GM10248 (cell line): ENCODE measurements at regions not wholly inside any gene's neighbourhood (a gene's known extent, or its start where the extent isn't known, plus 50 kb on each side); places are given as distances from the start of the nearest gene placed in this dataset.

Source experiments
- CTCF ChIA-PET: fragments of 300-600 bp; sonication (Branson Sonifier 250); formaldehyde crosslinking; extraction: SDS; loops from one replicate; lab custom pipeline; 2021; ENCODE audit warnings: antibody characterized with exemption; lab: Yijun Ruan, JAX
- POLR2A ChIA-PET: fragments of 350-650 bp; sonication (Branson Sonifier 250); formaldehyde crosslinking; extraction: SDS; loops from one replicate; lab custom pipeline; 2020; ENCODE audit warnings: antibody characterized with exemption; lab: Yijun Ruan, JAX
- DNase-seq: peaks from one replicate; pipeline ENCODE4 v3.0.0; 2012; ENCODE audit errors: extremely low spot score
- CTCF ChIP-seq: IDR thresholded peaks from 2 replicates; pipeline ENCODE4 v1.5.1; 2012; ENCODE audit warnings: mild to moderate bottlenecking, low read depth; ENCODE audit errors: extremely low read depth, missing control alignments, control extremely low read depth

- POLR2A ChIA-PET = no interaction called here
- no peak for DNase-seq
- CTCF ChIA-PET = interaction anchor here (1.1 kb wide), 1 partner anchor 109 kb away, joined by 4 read pairs; no protein-coding TSS in a partner anchor
- TF ChIP-seq CTCF = no peak
Measured at GRCh38 chr1:36625935-36626310, 143.2 kb upstream of the CSF3R start.

DNA sequence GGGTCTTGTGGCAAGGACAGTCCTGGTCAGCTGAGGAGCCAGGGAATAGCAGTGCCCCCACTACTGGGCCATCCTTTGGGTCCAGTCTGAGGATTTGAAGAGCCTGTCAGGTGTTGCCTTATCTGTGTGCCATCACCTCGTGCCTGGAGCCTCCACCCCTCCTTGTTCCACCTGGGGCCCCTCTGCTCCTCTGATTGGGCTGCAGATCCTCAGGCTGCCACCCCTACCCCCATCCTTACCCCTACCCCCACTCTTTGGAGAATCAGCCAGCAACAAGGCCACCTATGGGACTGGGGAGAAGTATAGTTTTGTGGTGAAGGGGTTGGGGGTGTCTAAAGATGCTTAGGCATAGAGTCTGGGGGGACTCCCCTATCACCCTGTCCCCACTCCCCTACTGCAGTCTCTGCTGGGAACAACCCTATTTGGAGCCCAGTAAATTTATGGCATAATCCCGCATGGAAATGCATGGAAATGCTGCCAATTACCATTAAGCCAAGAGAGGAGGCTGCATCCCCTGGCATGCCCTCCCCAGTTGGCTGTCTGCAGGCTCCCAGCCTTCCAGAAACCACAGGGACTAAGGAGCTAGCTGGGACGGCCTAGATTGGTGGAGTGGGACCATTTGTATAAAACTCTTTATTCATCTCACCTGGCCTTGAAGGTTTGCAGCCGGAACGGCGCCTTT lies 142.7 kb upstream of the CSF3R start:
- CTCF ChIA-PET = no interaction called here
- POLR2A ChIA-PET = no interaction called here
- TF ChIP-seq CTCF = no peak
- no peak for DNase-seq

GRCh38 chr1:36624466-36624865 lies 141.8 kb upstream of the CSF3R start:
- POLR2A ChIA-PET = no interaction called here
- CTCF ChIA-PET = interaction anchor here (1.0 kb wide), 1 partner anchor 14 kb away, joined by 3 read pairs; no protein-coding TSS in a partner anchor
- TF ChIP-seq CTCF = no peak

DNA sequence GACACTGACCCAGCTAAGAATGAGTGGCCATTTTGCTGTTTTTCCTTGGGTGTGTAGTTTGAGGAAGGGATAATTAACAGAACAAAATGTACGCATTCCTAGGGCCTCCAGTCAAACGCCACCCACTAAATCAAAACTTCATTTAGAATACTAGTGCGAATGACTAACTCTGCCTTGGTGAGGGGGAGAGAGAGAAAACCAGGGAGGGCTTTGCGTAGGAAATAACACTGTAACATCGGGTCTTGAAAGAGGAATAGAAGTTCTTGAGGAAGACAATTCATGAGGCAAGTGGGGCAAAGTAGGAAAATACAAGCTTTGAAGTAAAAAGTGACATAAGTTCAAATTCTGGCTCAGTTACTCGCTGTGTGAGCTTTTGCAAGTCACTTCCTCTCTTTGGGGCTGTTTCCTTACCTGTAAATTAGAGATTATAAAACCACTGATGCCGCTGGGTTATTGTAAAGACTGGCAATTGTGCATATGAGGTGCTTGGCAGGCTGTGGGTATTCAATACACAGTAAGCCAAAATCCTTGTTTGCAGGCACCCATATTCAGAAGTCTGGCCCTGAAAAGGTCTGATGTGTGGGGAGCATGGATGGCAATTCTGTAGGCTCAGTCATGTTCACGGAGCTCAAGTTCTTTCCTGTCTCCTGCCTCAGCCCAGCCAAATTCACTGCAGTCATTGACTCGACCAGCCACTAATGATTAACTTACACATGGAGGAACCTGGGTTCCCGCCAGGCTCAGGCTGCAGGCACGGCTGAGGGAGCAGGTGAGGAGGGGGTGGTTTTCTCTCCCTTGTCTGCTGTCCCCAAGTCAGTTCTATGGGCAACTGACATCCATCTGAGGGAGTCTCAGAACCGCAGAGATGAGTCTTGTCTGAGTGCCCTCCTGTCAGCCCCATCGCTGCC lies 140.3 kb upstream of the CSF3R start:
- ChIA-PET POLR2A (no interaction called here), CTCF (no interaction called here)
- TF ChIP-seq CTCF = no peak
- DNase-seq = no peak

More at GRCh38 chr1:36624466-36624865, 141.8 kb upstream of the CSF3R start:
- DNase-seq = no peak

- TF ChIP-seq CTCF = no peak
- no peak for DNase-seq
- POLR2A ChIA-PET = no interaction called here
- CTCF ChIA-PET = no interaction called here
Measured at GRCh38 chr1:36621531-36621930, 138.8 kb upstream of the CSF3R start.

- CTCF ChIA-PET = interaction anchor here (2.1 kb wide), 1 partner anchor 11 kb away, joined by 6 read pairs; no protein-coding TSS in a partner anchor
- no peak for DNase-seq
- POLR2A ChIA-PET = no interaction called here
- TF ChIP-seq CTCF = no peak
Measured at GRCh38 chr1:36620142-36620541, 137.4 kb upstream of the CSF3R start.
